Subcutaneous abdominal adipose tissue (tissue), 5 donors: ENCODE measurements at regions not wholly inside any gene's neighbourhood (a gene's known extent, or its start where the extent isn't known, plus 50 kb on each side); places are given as distances from the start of the nearest gene placed in this dataset.
"Not testable (repeated sequence)": the region's sequence is repeated elsewhere in the genome, so short reads cannot be mapped to it uniquely, and the experiment has no call there.

Experiments used
- H3K27ac ChIP-seq: one replicate; pipeline ENCODE4 v1.7.0; 2013; ENCODE audit warnings: low read depth, mild to moderate bottlenecking, inconsistent platforms, low read length, moderate library complexity
- H3K27me3 ChIP-seq, 5 donors: one replicate each; pipeline ENCODE4 v1.7.0; 2013; ENCODE audit warnings: low read length in 5 of 5, inconsistent platforms in 1 of 5; ENCODE audit not compliant: control insufficient read depth in 5 of 5, insufficient read depth in 4 of 5
- H3K36me3 ChIP-seq, 5 donors: one replicate each; pipeline ENCODE4 v1.7.0; 2013; ENCODE audit warnings: low read length in 5 of 5; ENCODE audit not compliant: control insufficient read depth in 5 of 5, insufficient read depth in 5 of 5
- H3K4me1 ChIP-seq, 5 donors: one replicate each; pipeline ENCODE4 v1.7.0; 2013; ENCODE audit warnings: low read length in 5 of 5, mild to moderate bottlenecking in 3 of 5, moderate library complexity in 1 of 5; ENCODE audit not compliant: control insufficient read depth in 5 of 5, insufficient read depth in 5 of 5
- H3K4me3 ChIP-seq, 5 donors: one replicate each; pipeline ENCODE4 v1.7.0; 2013; ENCODE audit warnings: low read length in 5 of 5, low read depth in 1 of 5
- H3K9ac ChIP-seq, 5 donors: one replicate each; pipeline ENCODE4 v1.7.0; 2013; ENCODE audit warnings: low read length in 5 of 5, mild to moderate bottlenecking in 4 of 5, moderate library complexity in 3 of 5
- H3K9me3 ChIP-seq, 5 donors: one replicate each; pipeline ENCODE4 v1.7.0; 2013; ENCODE audit warnings: low read length in 5 of 5; ENCODE audit not compliant: control insufficient read depth in 5 of 5
- donor health status: healthy.
- donor health status: healthy.
- donor health status: healthy.
- donor health status: healthy.
- donor health status: healthy.

- Histone ChIP-seq H3K27me3 (no peaks in the 10 kb centered on the region), H3K9me3 (no peaks in the 10 kb centered on the region), H3K36me3 (no peaks in the 10 kb centered on the region)
Measured at GRCh38 chr1:234833118-234833517, 223.1 kb upstream of the IRF2BP2 start.

GRCh38 chr1:234827656-234828055 lies 217.7 kb upstream of the IRF2BP2 start:
- H3K9me3 ChIP-seq = no peaks in the 10 kb centered on the region
- H3K27ac ChIP-seq = no peak overlapping the region
- H3K4me1 ChIP-seq = peaks cover 0 to 4% (median 0%) of the 10 kb centered on the region in 5 donors
- H3K27me3 ChIP-seq = no peaks in the 10 kb centered on the region
- H3K9ac ChIP-seq = no peak overlapping the region
- H3K36me3 ChIP-seq = no peaks in the 10 kb centered on the region
- no peak overlapping the region for H3K4me3 ChIP-seq

More at GRCh38 chr1:234833118-234833517, 223.1 kb upstream of the IRF2BP2 start:
- H3K9ac ChIP-seq = no peak overlapping the region
- H3K4me3 ChIP-seq = no peak overlapping the region
- H3K27ac ChIP-seq = no peak overlapping the region
- H3K4me1 ChIP-seq = peaks cover 0 to 16% (median 9%) of the 10 kb centered on the region in 5 donors

DNA sequence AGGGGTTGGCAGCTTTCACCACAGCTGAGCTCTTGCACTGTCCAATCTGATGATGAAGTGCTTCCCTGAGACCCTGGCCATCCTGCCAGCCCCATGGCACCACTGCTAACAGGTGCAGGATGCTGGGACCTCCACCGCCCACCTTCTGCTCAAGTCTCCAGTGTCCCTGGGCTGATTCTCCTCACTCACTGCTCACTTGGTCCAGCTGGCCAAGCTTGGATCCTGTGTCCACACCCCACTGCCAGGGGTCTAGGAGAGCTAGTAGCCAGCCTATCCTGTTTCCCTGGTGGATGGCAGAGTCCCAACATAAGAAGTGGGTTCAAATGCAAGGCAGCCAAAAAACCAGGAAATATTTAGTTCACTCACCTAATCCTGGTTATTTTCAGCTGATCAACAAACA lies 217.2 kb upstream of the IRF2BP2 start:
- Histone ChIP-seq H3K36me3 (no peaks in the 10 kb centered on the region), H3K27me3 (no peaks in the 10 kb centered on the region), H3K4me3 (no peak overlapping the region), H3K9me3 (no peaks in the 10 kb centered on the region), H3K27ac (no peak overlapping the region), H3K9ac (no peak overlapping the region), H3K4me1 (peaks cover 0 to 4% (median 0%) of the 10 kb centered on the region in 5 donors)

DNA sequence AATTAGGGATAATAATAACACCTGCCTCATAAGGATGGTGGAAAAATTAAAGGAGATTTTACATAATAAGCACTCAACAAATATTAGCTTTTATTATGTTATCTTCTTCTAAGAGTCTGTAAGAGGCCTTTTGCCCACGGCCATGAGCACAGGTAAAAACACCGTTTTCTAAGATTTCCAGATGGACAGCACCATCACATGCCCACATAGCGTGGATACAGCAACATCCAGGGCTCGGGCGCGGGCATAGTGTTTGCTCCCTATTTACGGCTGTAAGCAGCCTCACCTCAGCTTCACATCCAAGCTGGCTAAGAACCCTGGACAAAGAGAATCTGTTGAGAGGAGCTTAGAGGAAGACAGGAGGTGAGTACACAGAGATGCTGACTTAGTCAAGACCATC lies 216.4 kb upstream of the IRF2BP2 start:
- Histone ChIP-seq H3K9me3 (no peaks in the 10 kb centered on the region), H3K9ac (no peak overlapping the region), H3K4me1 (peaks cover 0 to 4% (median 0%) of the 10 kb centered on the region in 5 donors), H3K27ac (no peak overlapping the region), H3K4me3 (no peak overlapping the region), H3K27me3 (no peaks in the 10 kb centered on the region), H3K36me3 (no peaks in the 10 kb centered on the region)

DNA sequence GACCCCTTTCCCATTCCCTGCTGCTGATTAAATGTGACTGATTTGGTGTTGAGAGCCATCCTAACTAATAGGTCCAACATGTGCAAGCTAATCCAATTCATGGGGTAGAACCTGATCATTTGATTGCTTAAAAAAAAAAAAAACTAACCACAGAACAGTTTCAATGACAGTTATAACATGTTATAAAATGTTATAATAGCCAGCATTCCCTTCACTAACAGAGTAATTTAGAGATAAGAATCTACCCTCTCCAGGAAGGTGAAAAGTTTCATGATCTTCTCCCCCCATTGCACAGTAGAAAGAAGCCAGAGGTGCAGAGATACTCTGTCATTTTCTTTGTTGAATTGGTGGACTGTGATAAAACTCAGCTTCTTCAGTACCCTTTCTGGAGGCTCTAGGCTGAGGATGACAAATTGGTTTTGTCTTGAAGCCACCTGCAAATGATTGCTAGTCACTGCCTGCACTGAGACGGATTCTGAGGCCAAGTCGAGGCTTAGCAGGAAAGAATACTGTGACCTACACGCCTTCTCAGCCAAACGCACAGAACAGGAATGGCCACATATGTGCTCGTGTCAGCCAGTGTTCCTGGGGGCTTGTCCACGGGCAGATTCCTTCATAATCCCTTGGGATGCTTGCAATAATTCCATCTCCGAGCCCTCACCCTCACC lies 215.7 kb upstream of the IRF2BP2 start:
- no peak overlapping the region for H3K9ac ChIP-seq
- H3K27ac ChIP-seq = no peak overlapping the region
- no peaks in the 10 kb centered on the region for H3K9me3 ChIP-seq

DNA sequence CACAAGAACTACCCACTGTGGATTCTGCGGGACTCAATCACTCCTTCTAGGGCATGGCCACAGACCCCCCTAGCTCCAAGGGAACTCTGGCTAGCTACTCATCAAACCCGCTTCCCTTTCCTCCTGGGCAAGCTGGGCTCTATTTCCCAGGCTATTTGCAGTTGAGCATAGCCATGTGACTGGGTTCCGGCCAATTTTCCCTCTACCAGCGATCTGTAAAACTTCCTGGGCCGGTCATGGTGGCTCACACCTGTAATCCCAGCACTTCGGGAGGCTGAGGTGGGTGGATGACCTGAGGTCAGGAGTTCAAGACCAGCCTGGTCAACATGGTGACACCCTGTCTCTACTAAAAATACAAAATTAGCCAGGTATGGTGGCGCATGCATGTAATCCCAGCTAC lies 214.9 kb upstream of the IRF2BP2 start:
- H3K9me3 ChIP-seq, H3K36me3 ChIP-seq, H3K27me3 ChIP-seq, H3K27ac ChIP-seq, H3K9ac ChIP-seq, H3K4me3 ChIP-seq, H3K4me1 ChIP-seq: not testable (repeated sequence)

More for the DNA sequence above, 215.7 kb upstream of the IRF2BP2 start:
- H3K27me3 ChIP-seq = no peaks in the 10 kb centered on the region
- H3K4me1 ChIP-seq = peaks cover 0 to 4% (median 0%) of the 10 kb centered on the region in 5 donors
- no peak overlapping the region for H3K4me3 ChIP-seq
- H3K36me3 ChIP-seq = no peaks in the 10 kb centered on the region

DNA sequence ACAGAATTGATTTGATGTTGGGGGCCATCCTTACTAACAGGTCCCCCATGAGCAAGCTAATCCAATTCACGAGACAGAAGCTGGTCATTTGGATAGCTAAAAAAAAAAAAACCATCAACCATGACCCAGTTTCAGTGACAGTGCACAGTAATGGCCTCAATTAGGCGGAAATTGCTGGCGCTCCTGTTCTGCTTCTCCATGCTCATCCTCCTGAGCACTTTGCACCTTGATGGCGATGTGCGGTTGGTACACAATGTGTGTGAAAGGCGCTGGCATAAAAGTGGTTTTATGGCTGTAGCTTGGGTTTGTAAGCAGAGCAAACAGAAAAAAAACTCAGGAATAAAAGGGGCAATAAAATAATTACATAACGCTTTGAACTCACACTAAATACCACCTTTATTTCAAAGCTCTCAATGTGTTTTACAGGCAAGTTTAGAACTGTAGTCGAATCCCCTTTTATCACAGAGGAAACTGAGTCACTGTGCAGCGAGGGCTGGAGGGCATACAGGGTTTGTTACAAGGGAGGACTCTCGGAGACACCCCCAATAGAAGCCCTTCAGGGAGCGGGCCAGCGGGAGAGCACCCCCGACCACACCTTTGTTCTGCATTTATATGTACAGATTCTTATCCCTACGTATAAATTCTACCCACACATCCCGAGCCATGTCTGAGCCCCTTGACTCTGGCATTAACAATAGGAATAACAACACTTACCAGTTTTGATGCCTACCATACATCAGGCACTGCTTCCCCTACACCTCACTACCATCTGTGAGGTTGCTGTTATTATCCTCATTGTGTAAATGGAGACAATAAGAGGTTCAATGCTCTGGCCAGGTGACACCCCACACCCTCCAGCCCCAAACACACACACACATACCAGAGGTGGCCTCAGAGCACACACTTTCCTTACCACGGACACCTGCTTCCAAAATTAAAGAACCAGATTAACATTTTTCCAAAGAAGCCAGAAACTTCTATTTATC lies 213.5 kb upstream of the IRF2BP2 start:
- H3K9ac ChIP-seq = no peak overlapping the region
- no peaks in the 10 kb centered on the region for H3K36me3 ChIP-seq
- no peaks in the 10 kb centered on the region for H3K27me3 ChIP-seq
- no peak overlapping the region for H3K27ac ChIP-seq
- no peaks in the 10 kb centered on the region for H3K9me3 ChIP-seq
- H3K4me1 ChIP-seq = peaks cover 0 to 4% (median 0%) of the 10 kb centered on the region in 5 donors
- H3K4me3 ChIP-seq = no peak overlapping the region

GRCh38 chr1:234821840-234822239 lies 211.9 kb upstream of the IRF2BP2 start:
- no peaks in the 10 kb centered on the region for H3K36me3 ChIP-seq
- H3K27me3 ChIP-seq = no peaks in the 10 kb centered on the region
- H3K27ac ChIP-seq = no peak overlapping the region
- H3K4me1 ChIP-seq = peaks cover 0 to 5% (median 2%) of the 10 kb centered on the region in 5 donors
- no peak overlapping the region for H3K9ac ChIP-seq
- no peaks in the 10 kb centered on the region for H3K9me3 ChIP-seq
- H3K4me3 ChIP-seq = no peak overlapping the region

DNA sequence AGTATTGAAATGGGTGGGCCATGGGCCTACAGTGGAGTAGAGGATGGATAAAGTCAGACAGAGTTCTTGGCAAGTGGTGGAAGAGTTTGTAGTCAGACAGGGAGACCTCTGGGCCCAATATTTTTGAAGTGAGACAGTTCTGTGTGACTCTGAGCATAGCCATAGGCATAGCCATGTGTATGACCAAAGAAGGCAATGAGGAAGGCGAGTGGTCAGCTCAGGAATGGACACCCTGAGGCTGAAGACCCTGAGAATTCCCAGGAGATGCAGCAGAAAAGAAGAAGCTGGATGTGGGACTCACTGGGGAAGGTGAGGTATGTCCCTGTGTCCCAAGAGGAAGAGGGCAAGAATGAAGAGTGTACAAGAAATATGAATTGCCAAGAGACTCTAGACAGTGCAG lies 210.6 kb upstream of the IRF2BP2 start:
- H3K9me3 ChIP-seq = no peaks in the 10 kb centered on the region
- H3K27me3 ChIP-seq = no peaks in the 10 kb centered on the region
- H3K4me3 ChIP-seq = no peak overlapping the region
- no peak overlapping the region for H3K9ac ChIP-seq
- H3K27ac ChIP-seq = no peak overlapping the region
- no peaks in the 10 kb centered on the region for H3K36me3 ChIP-seq
- peaks cover 0 to 8% (median 2%) of the 10 kb centered on the region in 5 donors for H3K4me1 ChIP-seq

- H3K9ac ChIP-seq, H3K27me3 ChIP-seq, H3K27ac ChIP-seq, H3K9me3 ChIP-seq, H3K36me3 ChIP-seq, H3K4me3 ChIP-seq: not testable (repeated sequence)
- peaks cover 0 to 12% (median 4%) of the 10 kb centered on the region in 5 donors for H3K4me1 ChIP-seq
Measured at GRCh38 chr1:234819845-234820244, 209.9 kb upstream of the IRF2BP2 start.
